HEK293 (cell line): ENCODE measurements at regions not wholly inside any gene's neighbourhood (a gene's known extent, or its start where the extent isn't known, plus 50 kb on each side); places are given as distances from the start of the nearest gene placed in this dataset.

Source experiments
- ZBTB49 ChIP-seq: fragments of 450-650 bp; formaldehyde crosslinking; IDR thresholded peaks from 2 replicates; pipeline ENCODE4 v1.5.1; 2016; ENCODE audit warnings: missing biosample characterization, missing genetic modification characterization, low read depth
- ZNF518A ChIP-seq: fragments of 450-650 bp; formaldehyde crosslinking; conservative IDR thresholded peaks from 2 replicates; pipeline ENCODE4 v1.5.1; 2016; ENCODE audit warnings: low read depth, missing biosample characterization, missing genetic modification characterization
- ZXDB ChIP-seq: fragments of 450-650 bp; formaldehyde crosslinking; IDR thresholded peaks from 2 replicates; pipeline ENCODE4 v1.5.1; 2016; ENCODE audit warnings: missing biosample characterization, missing genetic modification characterization

GRCh38 chr14:101209594-101209993, 306.1 kb upstream of the RTL1 start:
- TF ChIP-seq ZNF518A (tag by site-specific recombination): no peak
- no peak for TF ChIP-seq ZBTB49 (tag by site-specific recombination)
- TF ChIP-seq ZXDB (tag by site-specific recombination): no peak
